Ovary (tissue), 7 donors: ENCODE measurements at regions not wholly inside any gene's neighbourhood (a gene's known extent, or its start where the extent isn't known, plus 50 kb on each side); places are given as distances from the start of the nearest gene placed in this dataset.

Experiments
- DNase-seq, 5 donors: peaks; one replicate each; pipeline ENCODE4 v3.0.0-alpha.2; 2019 to 2020
- H3K27ac ChIP-seq, 2 donors: fragments of 200-600 bp; one replicate each; pipeline versions ENCODE4 v1.5.1 to v1.8.0; 2019 to 2022
- H3K27me3 ChIP-seq: fragments of 200-600 bp; one replicate; pipeline ENCODE4 v1.8.0; 2022
- H3K36me3 ChIP-seq: fragments of 200-600 bp; sonication (generic); one replicate; pipeline ENCODE4 v1.5.1; 2019
- H3K4me1 ChIP-seq: one replicate; pipeline ENCODE4 v1.8.1; 2013; ENCODE audit warnings: mild to moderate bottlenecking, moderate library complexity; ENCODE audit not compliant: insufficient read depth
- H3K4me3 ChIP-seq: fragments of 200-600 bp; sonication (generic); one replicate; pipeline ENCODE4 v1.5.1; 2017
- H3K9me3 ChIP-seq, 2 donors: fragments of 200-600 bp in 1 of 2; sonication (generic) in 1 of 2; one replicate each; pipeline versions ENCODE4 v1.5.1 to v1.8.1; 2013 to 2019; ENCODE audit warnings: mild to moderate bottlenecking in 1 of 2, moderate library complexity in 1 of 2
- CTCF ChIP-seq, 3 donors: fragments of 450-650 bp in 2 of 3; fragments of 200-600 bp in 1 of 3; IDR thresholded peaks; one replicate each; pipeline versions ENCODE4 v1.5.1 to v1.8.0; 2016 to 2022; ENCODE audit warnings: antibody characterized with exemption in 3 of 3, mild to moderate bottlenecking in 1 of 3
- EP300 ChIP-seq: sonication (generic); formaldehyde crosslinking; IDR thresholded peaks from one replicate; pipeline ENCODE4 v1.6.1; 2017; ENCODE audit warnings: antibody characterized with exemption
- POLR2A ChIP-seq: fragments of 450-650 bp; IDR thresholded peaks from one replicate; pipeline ENCODE4 v1.6.1; 2017; ENCODE audit warnings: antibody characterized with exemption, mild to moderate bottlenecking, moderate library complexity
- WGBS, 3 donors: extraction: QIAGEN DNeasy Blood & Tissue Kit in 1 of 3; methylation state at CpG; one replicate each; pipeline versions ENCODE4 v1.1.5 to v1.1.7; 2013 to 2017; 5-methylcytosine and 5-hydroxymethylcytosine counted together
- intact Hi-C, 4 donors: fragments of 100-400 bp; cut with DNase I; formaldehyde crosslinking; loops; one replicate each; pipeline versions ENCODE4 v1.11.0 to v1.15.1; 2022 to 2023
- donor health status: DM: no; HTN: no; CAD: no; lungs with moderate emphysema.
- donor health status: DM: no; HTN: no; CAD: no.
- donor health status: Bipolar disorder and iron deficiency.
- donor health status: DM: no; HTN: no; CAD: no.
- donor health status: DM: yes; HTN: yes; CAD: no.

GRCh38 chr6:101232961-101233360, 160.5 kb upstream of the GRIK2 start:
- no peak for DNase-seq
- intact Hi-C loops: no loop called here
- TF ChIP-seq POLR2A (no peak), CTCF (IDR thresholded peaks at IDR 0.05) (no peak), EP300 (no peak)

GRCh38 chr6:101236709-101237108, 156.8 kb upstream of the GRIK2 start:
- H3K4me1 ChIP-seq: no peaks in the 10 kb centered on the region
- TF ChIP-seq CTCF (IDR thresholded peaks at IDR 0.05): no peak
- TF ChIP-seq EP300: no peak
- no peak for TF ChIP-seq POLR2A
- H3K27ac ChIP-seq: no peak overlapping the region
- no peaks in the 10 kb centered on the region for H3K9me3 ChIP-seq
- no peaks in the 10 kb centered on the region for H3K27me3 ChIP-seq
- WGBS, 3 donors: 77 to 85% (median 78%) methylated on average over 4 of the region's 4 CpGs
- intact Hi-C loops: no loop called here
- H3K36me3 ChIP-seq: no peaks in the 10 kb centered on the region
- H3K4me3 ChIP-seq: no peak overlapping the region
- DNase-seq: no peak

More at GRCh38 chr6:101232961-101233360, 160.5 kb upstream of the GRIK2 start:
- Histone ChIP-seq H3K9me3 (no peaks in the 10 kb centered on the region), H3K4me1 (no peaks in the 10 kb centered on the region), H3K4me3 (no peak overlapping the region), H3K27ac (no peak overlapping the region), H3K36me3 (no peaks in the 10 kb centered on the region), H3K27me3 (no peaks in the 10 kb centered on the region)

- Histone ChIP-seq H3K36me3 (no peaks in the 10 kb centered on the region), H3K4me1 (no peaks in the 10 kb centered on the region), H3K9me3 (no peaks in the 10 kb centered on the region), H3K27ac (no peak overlapping the region), H3K27me3 (no peaks in the 10 kb centered on the region), H3K4me3 (no peak overlapping the region)
- no peak for DNase-seq
- intact Hi-C loops: no loop called here
- TF ChIP-seq POLR2A (no peak), CTCF (IDR thresholded peaks at IDR 0.05) (no peak), EP300 (no peak)
Observed at GRCh38 chr6:101241442-101241841, 152.1 kb upstream of the GRIK2 start.

GRCh38 chr6:101249470-101249869, 144.0 kb upstream of the GRIK2 start:
- no peak for DNase-seq
- no peaks in the 10 kb centered on the region for H3K36me3 ChIP-seq
- H3K27ac ChIP-seq: no peak overlapping the region
- H3K4me1 ChIP-seq: no peaks in the 10 kb centered on the region
- H3K27me3 ChIP-seq: no peaks in the 10 kb centered on the region
- no peaks in the 10 kb centered on the region for H3K9me3 ChIP-seq
- no peak overlapping the region for H3K4me3 ChIP-seq
- intact Hi-C loops: no loop called here
- TF ChIP-seq POLR2A: no peak
- TF ChIP-seq EP300: no peak
- TF ChIP-seq CTCF (IDR thresholded peaks at IDR 0.05): no peak

- Histone ChIP-seq H3K4me1 (no peaks in the 10 kb centered on the region), H3K36me3 (no peaks in the 10 kb centered on the region), H3K27ac (no peak overlapping the region), H3K9me3 (no peaks in the 10 kb centered on the region), H3K4me3 (no peak overlapping the region), H3K27me3 (no peaks in the 10 kb centered on the region)
- TF ChIP-seq POLR2A: no peak
- TF ChIP-seq CTCF (IDR thresholded peaks at IDR 0.05): no peak
- no peak for TF ChIP-seq EP300
- intact Hi-C loops: no loop called here
- no peak for DNase-seq
Observed at GRCh38 chr6:101257163-101257562, 136.3 kb upstream of the GRIK2 start.
